ENCODE measurements at regions not wholly inside any gene's neighbourhood (a gene's known extent, or its start where the extent isn't known, plus 50 kb on each side); places are given as distances from the start of the nearest gene placed in this dataset.

- no TSS peak for BruUV-seq (replicated peaks)
- H3K4me1 ChIP-seq (ENCODE audit: control insufficient read depth in 1 of 2, insufficient read depth in 2 of 2, low read length in 2 of 2), result no peaks in the 10 kb centered on the region
- H3K4me3 ChIP-seq (replicated peaks in 1 of 2; ENCODE audit: low read depth in 1 of 2, low read length in 2 of 2), result no peak overlapping the region
- ChIA-PET CTCF (no interaction called here), RAD21 (ENCODE audit: low non-redundant PET in 1 of 2, low total read pairs in 2 of 2, uncharacterized antibody in 2 of 2, unreplicated experiment in 2 of 2) (no interaction called here), POLR2A (no interaction called here)
- ATAC-seq (no peak), DNase-seq (ENCODE audit: low read depth, low spot score) (no peak)
- no peaks in the 10 kb centered on the region for H3K79me2 ChIP-seq (ENCODE audit: insufficient read depth, low read length)
- no peak overlapping the region for H3K4me2 ChIP-seq (ENCODE audit: low read length)
- intact Hi-C loops (cut with micrococcal nuclease), result no loop called here
- no peaks in the 10 kb centered on the region for H3K9me2 ChIP-seq (ENCODE audit: insufficient read depth)
- TF ChIP-seq SIN3A (IDR thresholded peaks at IDR 0.05; ENCODE audit: low read depth), result no peak
- TF ChIP-seq YY1 (IDR thresholded peaks at IDR 0.05; ENCODE audit: extremely low read depth, insufficient replicate concordance, low read depth, low read length), result no peak
- no peak for TF ChIP-seq SP1 (IDR thresholded peaks at IDR 0.05; ENCODE audit: low read depth)
- TF ChIP-seq MAX (IDR thresholded peaks at IDR 0.05), result no peak
- TF ChIP-seq TCF7L2 (IDR thresholded peaks at IDR 0.05; ENCODE audit: borderline replicate concordance, extremely low read depth, insufficient read depth, insufficient read length), result no peak
- no peak for TF ChIP-seq ZFX (IDR thresholded peaks at IDR 0.05)
- TF ChIP-seq ATF3 (IDR thresholded peaks at IDR 0.05), result no peak
- no peak for TF ChIP-seq ZNF274 (IDR thresholded peaks at IDR 0.05; ENCODE audit: low read depth, low read length)
- TF ChIP-seq EZH2 (IDR thresholded peaks at IDR 0.05), result no peak
- no peak for TF ChIP-seq CEBPB (IDR thresholded peaks at IDR 0.05; ENCODE audit: low read depth)
- no peak for TF ChIP-seq CBX3 (IDR thresholded peaks at IDR 0.05; ENCODE audit: low read depth)
- TF ChIP-seq EZH2phosphoT487 (IDR thresholded peaks at IDR 0.05; ENCODE audit: borderline replicate concordance), result no peak
- no peak overlapping the region for H2AFZ ChIP-seq (ENCODE audit: low read depth, low read length, poor library complexity, severe bottlenecking)
- no peaks in the 10 kb centered on the region for H3K36me3 ChIP-seq (ENCODE audit: control insufficient read depth in 1 of 2, insufficient read depth in 2 of 2, low read length in 2 of 2)
- no peaks in the 10 kb centered on the region for H3K9me3 ChIP-seq (ENCODE audit: control insufficient read depth in 1 of 2, insufficient read depth in 1 of 2, low read depth in 1 of 2, low read length in 2 of 2)
- H4K20me1 ChIP-seq (ENCODE audit: insufficient read depth), result no peaks in the 10 kb centered on the region
- no peak overlapping the region for H3K9ac ChIP-seq (ENCODE audit: low read length)
- no peak overlapping the region for H3K27ac ChIP-seq (ENCODE audit: low read depth, low read length)
- H3K27me3 ChIP-seq (ENCODE audit: insufficient read depth, low read length), result no peaks in the 10 kb centered on the region
Measured at GRCh38 chr11:27253224-27253623, 109.8 kb downstream of the CCDC34 start.

Measured in HCT116 (cell line).